Kidney epithelial cell (primary cell): ENCODE measurements at regions not wholly inside any gene's neighbourhood (a gene's known extent, or its start where the extent isn't known, plus 50 kb on each side); places are given as distances from the start of the nearest gene placed in this dataset.

Source experiments
- DNase-seq: peaks from one replicate; pipeline ENCODE4 v3.0.0-alpha.2; 2010; ENCODE audit warnings: low read depth
- H3K27me3 ChIP-seq: 2 replicates; pipeline ENCODE4 v1.6.0; 2011; ENCODE audit warnings: low read length; ENCODE audit not compliant: control insufficient read depth, insufficient read depth
- H3K36me3 ChIP-seq: 2 replicates; pipeline ENCODE4 v1.5.1; 2011; ENCODE audit warnings: low read length; ENCODE audit not compliant: control insufficient read depth, insufficient read depth
- H3K4me3 ChIP-seq: 2 replicates; pipeline ENCODE4 v1.5.1; 2011; ENCODE audit warnings: low read depth, mild to moderate bottlenecking, control low read depth, low read length
- CTCF ChIP-seq: IDR thresholded peaks from 2 replicates; pipeline ENCODE4 v1.5.1; 2011; ENCODE audit warnings: mild to moderate bottlenecking, moderate library complexity, low read length, control low read depth, inconsistent platforms; ENCODE audit not compliant: insufficient read depth, poor library complexity, severe bottlenecking

GRCh38 chr11:29809121-29809520 lies 207.7 kb downstream of the KCNA4 start:
- no peaks in the 10 kb centered on the region for H3K36me3 ChIP-seq
- no peak for DNase-seq
- TF ChIP-seq CTCF = no peak
- no peaks in the 10 kb centered on the region for H3K27me3 ChIP-seq
- H3K4me3 ChIP-seq = no peak overlapping the region

- DNase-seq = no peak
- no peak for TF ChIP-seq CTCF
- H3K27me3 ChIP-seq = no peaks in the 10 kb centered on the region
- H3K4me3 ChIP-seq = no peak overlapping the region
- H3K36me3 ChIP-seq = no peaks in the 10 kb centered on the region
Measured at GRCh38 chr11:29802522-29802921, 214.3 kb downstream of the KCNA4 start.

- no peak for DNase-seq
- no peaks in the 10 kb centered on the region for H3K36me3 ChIP-seq
- no peak for TF ChIP-seq CTCF
- no peak overlapping the region for H3K4me3 ChIP-seq
- H3K27me3 ChIP-seq = no peaks in the 10 kb centered on the region
Measured at GRCh38 chr11:29801561-29801960, 215.3 kb downstream of the KCNA4 start.

GRCh38 chr11:29786092-29786491 lies 230.7 kb downstream of the KCNA4 start:
- H3K4me3 ChIP-seq = no peak overlapping the region
- no peak for DNase-seq
- H3K27me3 ChIP-seq = no peaks in the 10 kb centered on the region
- no peak for TF ChIP-seq CTCF
- H3K36me3 ChIP-seq = no peaks in the 10 kb centered on the region

- H3K27me3 ChIP-seq = no peaks in the 10 kb centered on the region
- H3K4me3 ChIP-seq = no peak overlapping the region
- H3K36me3 ChIP-seq = no peaks in the 10 kb centered on the region
- no peak for DNase-seq
- TF ChIP-seq CTCF = no peak
Measured at GRCh38 chr11:29783506-29783905, 233.3 kb downstream of the KCNA4 start.

GRCh38 chr11:29782447-29782846 lies 234.4 kb downstream of the KCNA4 start:
- H3K27me3 ChIP-seq = no peaks in the 10 kb centered on the region
- no peak for DNase-seq
- H3K4me3 ChIP-seq = no peak overlapping the region
- no peaks in the 10 kb centered on the region for H3K36me3 ChIP-seq
- no peak for TF ChIP-seq CTCF
